ENCODE measurements at regions not wholly inside any gene's neighbourhood (a gene's known extent, or its start where the extent isn't known, plus 50 kb on each side); places are given as distances from the start of the nearest gene placed in this dataset.
"Not testable (repeated sequence)": the region's sequence is repeated elsewhere in the genome, so short reads cannot be mapped to it uniquely, and the experiment has no call there.

DNA sequence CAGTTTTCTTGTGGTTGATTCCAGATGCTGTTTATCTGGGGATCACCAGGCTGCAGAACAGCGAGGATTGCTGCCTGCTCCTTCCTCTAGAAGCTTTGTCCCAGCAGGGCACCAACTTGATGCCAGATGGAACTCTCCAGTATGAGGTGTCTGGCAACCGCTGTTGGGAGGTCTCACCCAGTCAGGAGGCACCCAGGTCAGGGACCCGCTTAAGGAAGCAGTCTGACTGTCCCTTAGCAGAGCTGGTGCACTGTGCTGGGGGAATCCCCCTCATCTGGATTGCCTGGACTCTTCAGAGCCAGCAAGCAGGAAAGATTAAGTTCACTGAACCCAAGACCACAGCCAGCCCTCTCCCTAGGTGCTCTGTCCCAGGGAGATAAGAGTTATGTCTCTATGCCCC is 1165.2 kb downstream of the FSCB start:
- ChIA-PET CTCF (no interaction called here), POLR2A (no interaction called here)
- Mint-ChIP-seq H3K4me3 (no peak overlapping the region), H3K36me3 (no peaks in the 10 kb centered on the region), H3K27ac (no peak overlapping the region), H3K27me3 (no peaks in the 10 kb centered on the region), H3K4me1 (ENCODE audit: low read depth) (no peaks in the 10 kb centered on the region), H3K9me3 (peaks cover 20% of the 10 kb centered on the region)
- intact Hi-C loops (cut with micrococcal nuclease), result no loop called here
- no peak for DNase-seq

DNA sequence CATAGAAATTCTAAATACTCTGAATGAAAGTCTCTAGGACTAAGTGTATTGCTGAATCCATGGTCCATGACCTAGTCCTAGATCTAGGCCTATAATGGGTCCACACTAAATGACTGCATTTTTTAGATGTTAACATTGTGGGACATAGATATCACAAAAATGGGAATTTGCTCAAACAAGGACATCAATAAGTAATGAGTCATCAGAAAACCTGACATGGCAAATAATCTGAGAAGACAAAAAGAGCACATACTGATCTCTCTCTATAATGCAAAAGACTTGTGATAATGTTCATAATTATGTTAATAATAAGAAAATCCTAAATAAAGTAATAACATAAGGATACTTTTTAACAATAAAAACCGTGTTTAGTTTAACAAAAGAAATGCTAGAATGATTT is 1168.4 kb downstream of the FSCB start:
- no peak for DNase-seq
- ChIA-PET CTCF (no interaction called here), POLR2A (no interaction called here)
- Mint-ChIP-seq H3K4me3 (no peak overlapping the region), H3K27me3 (no peaks in the 10 kb centered on the region), H3K9me3 (peaks cover 2% of the 10 kb centered on the region), H3K36me3 (no peaks in the 10 kb centered on the region), H3K4me1 (ENCODE audit: low read depth) (no peaks in the 10 kb centered on the region), H3K27ac (no peak overlapping the region)
- intact Hi-C loops (cut with micrococcal nuclease), result no loop called here

DNA sequence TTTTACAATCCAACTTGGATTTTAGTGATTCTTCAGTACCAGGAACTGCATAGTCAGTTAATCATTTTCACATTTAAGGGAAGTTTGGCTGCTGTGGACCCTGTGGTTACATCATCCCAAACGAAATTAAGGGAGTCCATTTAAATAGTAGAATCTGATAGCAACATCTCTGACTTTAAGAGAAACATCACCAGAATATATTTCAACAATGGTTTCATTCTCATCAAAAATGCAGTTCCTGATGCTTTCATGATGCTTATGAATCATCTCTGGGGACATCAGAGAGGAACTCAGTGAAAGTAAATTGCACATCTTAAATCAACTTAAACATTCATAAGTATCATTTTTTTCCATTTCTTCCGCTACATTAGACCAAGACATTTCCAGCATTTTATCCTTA is 1170.7 kb downstream of the FSCB start:
- H3K27ac Mint-ChIP-seq, result no peak overlapping the region
- H3K36me3 Mint-ChIP-seq, result no peaks in the 10 kb centered on the region
- H3K4me1 Mint-ChIP-seq (ENCODE audit: low read depth), result no peaks in the 10 kb centered on the region
- peaks cover 7% of the 10 kb centered on the region for H3K9me3 Mint-ChIP-seq
- intact Hi-C loops (cut with micrococcal nuclease), result no loop called here
- no peaks in the 10 kb centered on the region for H3K27me3 Mint-ChIP-seq
- DNase-seq, result no peak
- ChIA-PET POLR2A (no interaction called here), CTCF (no interaction called here)
- no peak overlapping the region for H3K4me3 Mint-ChIP-seq

DNA sequence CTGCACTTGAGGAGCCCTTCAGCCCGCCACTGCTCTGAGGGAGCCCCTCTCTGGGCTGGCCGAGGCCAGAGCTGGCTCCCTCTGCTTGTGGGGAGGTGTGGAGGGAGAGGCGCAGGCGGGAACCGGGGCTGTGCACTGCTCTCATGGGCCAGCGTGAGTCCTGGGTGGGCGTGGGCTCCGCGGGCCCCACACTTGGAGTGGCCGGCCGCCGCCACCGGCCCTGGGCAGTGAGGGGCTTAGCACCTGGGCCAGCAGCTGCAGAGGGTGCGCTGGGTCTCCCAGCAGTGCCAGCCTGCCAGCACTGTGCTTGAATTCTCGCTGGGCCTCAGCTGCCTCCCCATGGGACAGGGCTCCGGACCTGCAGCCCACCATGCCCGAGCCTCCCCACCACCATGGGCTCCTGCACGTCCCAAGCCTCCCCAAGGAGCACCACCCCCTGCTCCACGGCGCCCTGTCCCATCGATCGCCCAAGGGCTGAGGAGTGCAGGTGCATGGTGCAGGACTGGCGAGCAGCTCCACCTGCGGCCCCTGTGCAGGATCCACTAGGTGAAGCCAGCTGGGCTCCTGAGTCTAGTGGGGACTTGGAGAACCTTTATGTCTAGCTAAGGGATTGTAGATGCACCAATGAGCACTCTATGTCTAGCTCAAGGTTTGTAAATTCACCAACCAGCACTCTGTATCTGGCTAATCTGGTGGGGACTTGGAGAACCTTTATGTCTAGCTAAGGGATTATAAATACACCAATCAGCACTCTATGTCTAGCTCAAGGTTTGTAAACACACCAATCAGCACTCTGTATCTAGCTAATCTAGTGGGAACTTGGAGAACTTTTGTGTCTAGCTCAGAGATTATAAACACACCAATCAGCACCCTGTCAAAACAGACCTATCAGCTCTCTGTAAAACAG is 1180.3 kb downstream of the FSCB start:
- H3K36me3 Mint-ChIP-seq; H3K27ac Mint-ChIP-seq; POLR2A ChIA-PET; DNase-seq; H3K4me3 Mint-ChIP-seq; H3K9me3 Mint-ChIP-seq; intact Hi-C loops (cut with micrococcal nuclease); H3K4me1 Mint-ChIP-seq (ENCODE audit: low read depth); CTCF ChIA-PET; H3K27me3 Mint-ChIP-seq: not testable (repeated sequence)

DNA sequence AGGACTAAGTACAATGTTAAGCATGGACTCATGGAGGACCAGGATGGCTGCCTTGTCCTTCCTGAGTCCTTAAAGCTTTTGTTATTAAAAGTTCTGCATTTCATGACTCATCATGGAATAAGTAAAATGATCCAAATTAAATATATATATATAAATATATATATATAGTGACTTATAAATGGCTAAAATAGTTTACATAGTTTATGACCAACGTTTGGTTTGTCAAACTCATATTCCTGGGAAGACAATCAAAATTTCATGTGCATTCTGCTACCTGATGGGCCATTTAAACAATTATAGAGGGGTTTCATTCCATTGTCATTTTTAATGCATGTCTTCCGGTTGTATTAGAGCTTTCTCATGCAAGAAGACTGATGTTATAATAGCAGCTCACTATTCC is 1190.7 kb downstream of the FSCB start:
- peaks cover 5% of the 10 kb centered on the region for H3K9me3 Mint-ChIP-seq
- H3K4me1 Mint-ChIP-seq (ENCODE audit: low read depth), result no peaks in the 10 kb centered on the region
- ChIA-PET POLR2A (no interaction called here), CTCF (no interaction called here)
- no peaks in the 10 kb centered on the region for H3K36me3 Mint-ChIP-seq
- H3K4me3 Mint-ChIP-seq, result no peak overlapping the region
- no peak overlapping the region for H3K27ac Mint-ChIP-seq
- H3K27me3 Mint-ChIP-seq, result no peaks in the 10 kb centered on the region
- intact Hi-C loops (cut with micrococcal nuclease), result no loop called here
- no peak for DNase-seq

DNA sequence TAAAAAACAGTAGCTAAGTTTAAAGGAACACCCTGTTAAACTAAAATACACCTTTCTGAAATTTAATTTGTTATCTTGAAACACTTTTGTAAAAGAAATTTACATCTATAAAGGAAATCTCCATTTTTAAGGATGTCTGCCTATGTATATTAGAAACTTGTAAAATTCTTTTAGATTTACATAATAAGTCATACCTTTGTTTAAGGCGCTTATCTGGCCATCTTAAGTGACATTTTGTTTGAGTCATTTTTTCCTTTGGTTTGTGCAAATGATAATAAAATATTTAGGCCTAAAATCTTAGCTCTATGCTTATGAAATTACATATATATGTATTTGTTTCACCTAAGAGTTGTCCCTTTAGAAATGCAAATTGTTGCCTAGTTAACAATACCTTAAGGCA is 1193.4 kb downstream of the FSCB start:
- Mint-ChIP-seq H3K4me3 (no peak overlapping the region), H3K4me1 (ENCODE audit: low read depth) (no peaks in the 10 kb centered on the region), H3K9me3 (peaks cover 8% of the 10 kb centered on the region), H3K27ac (no peak overlapping the region), H3K36me3 (no peaks in the 10 kb centered on the region), H3K27me3 (no peaks in the 10 kb centered on the region)
- CTCF ChIA-PET, result no interaction called here
- DNase-seq, result no peak
- intact Hi-C loops (cut with micrococcal nuclease), result no loop called here
- POLR2A ChIA-PET, result no interaction called here

DNA sequence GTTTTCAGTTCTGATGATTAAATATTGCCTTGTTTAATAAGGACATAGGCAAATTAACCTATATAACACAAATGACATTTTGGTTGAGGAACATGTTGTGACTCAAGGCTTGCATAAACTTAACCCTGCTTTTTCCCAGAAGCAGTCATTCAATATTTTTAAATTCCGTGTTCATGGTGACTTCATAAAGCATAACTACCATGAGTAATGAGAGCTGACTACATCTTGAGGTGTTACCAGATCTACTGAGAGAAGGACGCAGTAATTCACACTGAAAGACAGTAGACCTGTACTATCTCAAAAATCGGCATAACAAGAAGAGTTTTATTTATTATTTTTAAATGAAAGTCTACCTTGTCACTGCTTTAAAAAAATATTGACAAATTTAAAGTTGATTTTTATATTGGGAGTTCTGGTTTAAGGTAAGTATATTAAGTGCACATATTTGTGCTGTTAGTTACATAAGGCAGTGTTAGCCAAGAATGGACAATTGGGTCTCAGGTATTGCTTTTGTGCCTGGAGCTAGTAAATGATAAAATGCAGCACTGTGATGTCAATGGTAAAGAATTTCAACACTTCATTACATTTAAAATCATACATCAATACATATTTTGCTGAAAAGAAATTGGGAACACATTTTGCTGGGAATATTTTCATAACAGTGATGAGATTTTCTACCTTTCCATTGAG is 1198.5 kb downstream of the FSCB start:
- H3K36me3 Mint-ChIP-seq, result no peaks in the 10 kb centered on the region
- intact Hi-C loops (cut with micrococcal nuclease), result no loop called here
- H3K27me3 Mint-ChIP-seq, result no peaks in the 10 kb centered on the region
- no peak for DNase-seq
- H3K4me3 Mint-ChIP-seq, result no peak overlapping the region
- no peak overlapping the region for H3K27ac Mint-ChIP-seq
- ChIA-PET CTCF (no interaction called here), POLR2A (no interaction called here)
- peaks cover 16% of the 10 kb centered on the region for H3K9me3 Mint-ChIP-seq
- no peaks in the 10 kb centered on the region for H3K4me1 Mint-ChIP-seq (ENCODE audit: low read depth)

DNA sequence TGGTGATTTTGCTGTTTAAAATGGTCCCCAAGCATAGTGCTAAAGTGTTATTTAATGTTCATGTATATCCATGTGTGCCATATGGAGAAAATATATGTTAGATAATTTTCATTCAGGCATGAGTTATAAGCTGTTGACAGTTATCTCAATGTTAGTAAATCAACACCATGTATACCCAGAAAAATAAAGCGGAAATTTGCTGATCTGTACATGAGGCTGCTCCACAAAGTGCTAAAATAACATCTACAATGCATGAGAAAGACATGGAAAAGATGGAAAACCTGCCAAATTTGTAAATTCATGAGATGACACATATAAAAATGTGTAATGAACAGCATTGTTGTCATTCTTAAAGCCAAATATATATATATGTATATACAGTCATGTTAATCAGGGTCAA is 1199.2 kb downstream of the FSCB start:
- POLR2A ChIA-PET, result no interaction called here
- intact Hi-C loops (cut with micrococcal nuclease), result no loop called here
- no peak for DNase-seq
- peaks cover 13% of the 10 kb centered on the region for H3K9me3 Mint-ChIP-seq
- no peaks in the 10 kb centered on the region for H3K36me3 Mint-ChIP-seq
- H3K4me3 Mint-ChIP-seq, result no peak overlapping the region
- CTCF ChIA-PET, result no interaction called here
- no peaks in the 10 kb centered on the region for H3K4me1 Mint-ChIP-seq (ENCODE audit: low read depth)
- no peak overlapping the region for H3K27ac Mint-ChIP-seq
- no peaks in the 10 kb centered on the region for H3K27me3 Mint-ChIP-seq

DNA sequence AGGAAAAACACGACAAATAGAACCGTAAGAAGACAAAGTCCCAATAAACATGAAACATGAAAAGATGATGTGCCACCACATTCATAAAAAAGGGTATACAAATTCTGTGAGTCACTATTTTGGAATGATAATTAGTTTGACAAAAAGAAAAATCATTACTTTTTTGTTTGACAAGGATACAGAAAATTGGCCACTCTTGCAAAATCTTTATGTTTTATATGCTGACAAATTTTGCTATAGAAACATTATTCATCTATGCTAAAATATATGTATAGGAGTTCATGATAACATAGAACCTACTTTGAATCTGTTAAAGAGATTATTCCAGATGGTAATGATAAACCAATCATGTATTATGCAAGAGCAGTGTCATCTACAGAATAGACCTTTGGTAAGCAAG is 1201.0 kb downstream of the FSCB start:
- no peak overlapping the region for H3K27ac Mint-ChIP-seq
- no peak overlapping the region for H3K4me3 Mint-ChIP-seq
- H3K36me3 Mint-ChIP-seq, result no peaks in the 10 kb centered on the region
- intact Hi-C loops (cut with micrococcal nuclease), result no loop called here
- no peaks in the 10 kb centered on the region for H3K4me1 Mint-ChIP-seq (ENCODE audit: low read depth)
- no peaks in the 10 kb centered on the region for H3K27me3 Mint-ChIP-seq
- H3K9me3 Mint-ChIP-seq, result peaks cover 9% of the 10 kb centered on the region
- CTCF ChIA-PET, result no interaction called here
- no peak for DNase-seq
- POLR2A ChIA-PET, result no interaction called here

DNA sequence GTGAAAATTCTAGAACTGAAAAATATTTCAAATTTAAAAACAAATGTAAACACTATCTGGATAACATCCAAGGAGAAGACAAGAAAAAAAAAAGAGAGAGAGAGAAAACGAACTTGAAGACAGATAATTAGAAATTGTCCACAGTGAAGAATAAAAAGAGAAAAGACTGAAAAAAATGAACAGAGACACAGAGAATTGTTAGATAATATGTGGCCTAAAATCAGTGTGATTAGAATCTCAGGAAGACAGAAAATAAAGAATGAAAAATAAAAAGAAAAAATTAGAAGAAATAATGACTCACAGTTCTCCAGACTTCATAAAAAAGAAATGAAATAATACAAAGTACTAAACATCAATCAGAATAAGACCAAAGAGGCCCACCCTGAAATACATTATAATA is 1209.3 kb downstream of the FSCB start:
- H3K4me1 Mint-ChIP-seq (ENCODE audit: low read depth), result no peaks in the 10 kb centered on the region
- H3K27ac Mint-ChIP-seq, result no peak overlapping the region
- ChIA-PET CTCF (no interaction called here), POLR2A (no interaction called here)
- no peak for DNase-seq
- H3K27me3 Mint-ChIP-seq, result no peaks in the 10 kb centered on the region
- H3K4me3 Mint-ChIP-seq, result no peak overlapping the region
- H3K9me3 Mint-ChIP-seq, result peaks cover 12% of the 10 kb centered on the region
- intact Hi-C loops (cut with micrococcal nuclease), result no loop called here
- H3K36me3 Mint-ChIP-seq, result no peaks in the 10 kb centered on the region

DNA sequence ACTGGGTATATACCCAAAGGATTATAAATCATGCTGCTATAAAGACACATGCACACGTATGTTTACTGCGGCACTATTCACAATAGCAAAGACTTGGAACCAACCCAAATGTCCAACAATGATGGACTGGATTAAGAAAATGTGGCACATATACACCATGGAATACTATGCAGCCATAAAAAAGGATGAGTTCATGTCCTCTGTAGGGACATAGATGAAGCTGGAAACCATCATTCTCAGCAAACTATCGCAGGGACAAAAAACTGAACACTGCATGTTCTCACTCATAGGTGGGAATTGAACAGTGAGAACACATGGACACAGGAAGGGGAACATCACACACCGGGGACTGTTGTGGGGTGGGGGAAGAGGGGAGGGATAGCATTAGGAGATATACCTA is 1211.0 kb downstream of the FSCB start:
- POLR2A ChIA-PET; H3K27ac Mint-ChIP-seq; H3K4me3 Mint-ChIP-seq; H3K36me3 Mint-ChIP-seq; intact Hi-C loops (cut with micrococcal nuclease); DNase-seq; CTCF ChIA-PET; H3K4me1 Mint-ChIP-seq (ENCODE audit: low read depth); H3K27me3 Mint-ChIP-seq: not testable (repeated sequence)
- H3K9me3 Mint-ChIP-seq, result peaks cover 12% of the 10 kb centered on the region

DNA sequence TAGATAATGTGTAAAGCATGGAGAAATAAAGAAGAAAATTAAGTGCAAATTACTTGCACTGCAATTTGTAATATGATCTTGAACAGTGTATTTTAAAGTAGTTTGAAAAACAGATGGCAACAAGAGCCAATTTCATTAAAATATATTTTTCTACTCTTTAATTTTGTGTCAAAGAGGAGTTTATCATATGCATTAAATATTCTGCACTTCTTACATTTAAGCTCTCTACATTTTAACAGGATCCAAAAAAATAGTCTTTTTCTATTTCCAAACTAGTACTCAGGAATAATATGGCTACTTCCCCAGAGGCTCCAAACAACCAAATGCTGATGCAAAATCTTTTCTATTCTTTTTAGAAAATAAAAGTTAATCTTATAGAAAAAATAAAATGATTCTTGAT is 1221.5 kb downstream of the FSCB start:
- CTCF ChIA-PET, result no interaction called here
- intact Hi-C loops (cut with micrococcal nuclease), result no loop called here
- Mint-ChIP-seq H3K4me3 (no peak overlapping the region), H3K4me1 (ENCODE audit: low read depth) (no peaks in the 10 kb centered on the region), H3K27ac (no peak overlapping the region), H3K9me3 (no peaks in the 10 kb centered on the region), H3K27me3 (no peaks in the 10 kb centered on the region), H3K36me3 (no peaks in the 10 kb centered on the region)
- POLR2A ChIA-PET, result no interaction called here
- no peak for DNase-seq

DNA sequence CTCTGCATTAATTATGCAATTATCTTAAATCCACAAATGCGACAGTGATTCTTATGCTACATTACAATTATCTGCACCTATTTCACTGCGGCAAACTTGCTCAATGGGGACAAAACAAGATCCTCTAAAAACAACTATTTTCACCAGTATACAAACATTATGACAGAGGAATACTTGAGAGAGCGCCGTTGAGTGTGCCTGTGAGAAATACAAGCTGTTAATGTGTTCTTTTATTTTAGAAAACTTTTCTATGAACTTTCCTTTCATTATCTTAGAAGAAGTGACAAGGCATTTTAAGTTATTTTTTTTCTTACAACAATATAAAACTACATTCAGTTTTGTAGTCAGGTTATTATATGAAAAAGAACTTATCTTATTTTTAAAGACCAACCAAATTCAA is 1247.0 kb downstream of the FSCB start:
- Mint-ChIP-seq H3K27me3 (no peaks in the 10 kb centered on the region), H3K9me3 (peaks cover 11% of the 10 kb centered on the region), H3K36me3 (no peaks in the 10 kb centered on the region), H3K4me3 (no peak overlapping the region), H3K4me1 (ENCODE audit: low read depth) (no peaks in the 10 kb centered on the region), H3K27ac (no peak overlapping the region)
- POLR2A ChIA-PET, result no interaction called here
- intact Hi-C loops (cut with micrococcal nuclease), result no loop called here
- no peak for DNase-seq
- CTCF ChIA-PET, result no interaction called here

All from activated CD4-positive, alpha-beta memory T cell treated with anti-CD3 and anti-CD28 coated beads for 36 hours (primary cell).